ENCODE measurements at regions not wholly inside any gene's neighbourhood (a gene's known extent, or its start where the extent isn't known, plus 50 kb on each side); places are given as distances from the start of the nearest gene placed in this dataset.

DNA sequence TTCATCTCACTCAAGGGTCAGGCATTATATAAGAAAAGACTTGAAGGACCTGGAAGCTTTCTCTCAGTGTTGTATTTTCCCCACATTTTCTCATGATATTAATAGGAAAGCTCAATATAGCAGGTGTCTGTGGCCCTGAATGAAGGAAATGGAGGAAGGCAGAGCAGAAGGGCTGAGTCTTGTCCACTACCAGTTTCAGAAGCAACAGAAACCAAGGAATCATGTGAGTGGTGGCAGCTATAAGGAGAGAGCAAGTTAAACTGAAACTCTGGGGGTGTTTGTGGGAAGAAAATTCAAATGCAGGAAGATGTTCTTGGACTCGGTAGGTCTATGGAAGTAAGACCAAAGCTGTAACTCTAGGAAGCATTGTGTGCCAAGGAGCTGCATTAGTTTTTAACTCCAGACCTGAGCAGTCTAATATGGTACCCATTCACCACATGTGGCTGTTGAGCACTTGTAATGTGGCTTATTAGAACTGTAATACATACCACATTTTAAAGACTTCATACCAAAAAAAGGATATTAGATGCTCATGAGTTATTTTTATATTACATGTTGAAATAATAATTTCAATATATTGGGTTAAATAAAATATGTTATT lies 278.8 kb upstream of the GADL1 start:
- TF ChIP-seq, protein P1, sequence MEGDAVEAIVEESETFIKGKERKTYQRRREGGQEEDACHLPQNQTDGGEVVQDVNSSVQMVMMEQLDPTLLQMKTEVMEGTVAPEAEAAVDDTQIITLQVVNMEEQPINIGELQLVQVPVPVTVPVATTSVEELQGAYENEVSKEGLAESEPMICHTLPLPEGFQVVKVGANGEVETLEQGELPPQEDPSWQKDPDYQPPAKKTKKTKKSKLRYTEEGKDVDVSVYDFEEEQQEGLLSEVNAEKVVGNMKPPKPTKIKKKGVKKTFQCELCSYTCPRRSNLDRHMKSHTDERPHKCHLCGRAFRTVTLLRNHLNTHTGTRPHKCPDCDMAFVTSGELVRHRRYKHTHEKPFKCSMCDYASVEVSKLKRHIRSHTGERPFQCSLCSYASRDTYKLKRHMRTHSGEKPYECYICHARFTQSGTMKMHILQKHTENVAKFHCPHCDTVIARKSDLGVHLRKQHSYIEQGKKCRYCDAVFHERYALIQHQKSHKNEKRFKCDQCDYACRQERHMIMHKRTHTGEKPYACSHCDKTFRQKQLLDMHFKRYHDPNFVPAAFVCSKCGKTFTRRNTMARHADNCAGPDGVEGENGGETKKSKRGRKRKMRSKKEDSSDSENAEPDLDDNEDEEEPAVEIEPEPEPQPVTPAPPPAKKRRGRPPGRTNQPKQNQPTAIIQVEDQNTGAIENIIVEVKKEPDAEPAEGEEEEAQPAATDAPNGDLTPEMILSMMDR (IDR thresholded peaks at IDR 0.05; ENCODE audit: low read length), result no peak
- no peak for TF ChIP-seq EZH2 (IDR thresholded peaks at IDR 0.05; ENCODE audit: borderline replicate concordance, low read length)
